ENCODE measurements at regions not wholly inside any gene's neighbourhood (a gene's known extent, or its start where the extent isn't known, plus 50 kb on each side); places are given as distances from the start of the nearest gene placed in this dataset.

DNA sequence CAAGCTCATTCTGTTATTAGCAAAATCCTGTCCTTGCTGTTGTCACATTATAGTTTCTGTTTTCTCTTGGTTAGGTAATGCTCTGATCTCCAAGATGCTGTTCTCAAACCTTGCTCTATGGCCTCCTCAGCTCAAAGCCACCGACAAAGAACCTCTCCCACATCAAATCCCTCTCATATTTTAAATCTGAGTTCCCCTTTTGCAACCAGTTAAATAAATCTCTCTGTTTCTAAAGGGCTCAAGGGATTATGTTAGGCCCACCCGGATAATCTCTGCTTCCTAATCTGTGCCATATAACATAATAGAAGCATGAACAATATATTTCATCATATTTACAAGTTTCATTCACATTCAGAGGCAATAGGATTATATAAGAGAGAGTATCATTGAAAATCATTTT, 286.0 kb downstream of the CYLC2 start:
- BruUV-seq (replicated peaks) = no TSS peak
- CTCF ChIA-PET = no interaction called here
- TF ChIP-seq, protein P1, sequence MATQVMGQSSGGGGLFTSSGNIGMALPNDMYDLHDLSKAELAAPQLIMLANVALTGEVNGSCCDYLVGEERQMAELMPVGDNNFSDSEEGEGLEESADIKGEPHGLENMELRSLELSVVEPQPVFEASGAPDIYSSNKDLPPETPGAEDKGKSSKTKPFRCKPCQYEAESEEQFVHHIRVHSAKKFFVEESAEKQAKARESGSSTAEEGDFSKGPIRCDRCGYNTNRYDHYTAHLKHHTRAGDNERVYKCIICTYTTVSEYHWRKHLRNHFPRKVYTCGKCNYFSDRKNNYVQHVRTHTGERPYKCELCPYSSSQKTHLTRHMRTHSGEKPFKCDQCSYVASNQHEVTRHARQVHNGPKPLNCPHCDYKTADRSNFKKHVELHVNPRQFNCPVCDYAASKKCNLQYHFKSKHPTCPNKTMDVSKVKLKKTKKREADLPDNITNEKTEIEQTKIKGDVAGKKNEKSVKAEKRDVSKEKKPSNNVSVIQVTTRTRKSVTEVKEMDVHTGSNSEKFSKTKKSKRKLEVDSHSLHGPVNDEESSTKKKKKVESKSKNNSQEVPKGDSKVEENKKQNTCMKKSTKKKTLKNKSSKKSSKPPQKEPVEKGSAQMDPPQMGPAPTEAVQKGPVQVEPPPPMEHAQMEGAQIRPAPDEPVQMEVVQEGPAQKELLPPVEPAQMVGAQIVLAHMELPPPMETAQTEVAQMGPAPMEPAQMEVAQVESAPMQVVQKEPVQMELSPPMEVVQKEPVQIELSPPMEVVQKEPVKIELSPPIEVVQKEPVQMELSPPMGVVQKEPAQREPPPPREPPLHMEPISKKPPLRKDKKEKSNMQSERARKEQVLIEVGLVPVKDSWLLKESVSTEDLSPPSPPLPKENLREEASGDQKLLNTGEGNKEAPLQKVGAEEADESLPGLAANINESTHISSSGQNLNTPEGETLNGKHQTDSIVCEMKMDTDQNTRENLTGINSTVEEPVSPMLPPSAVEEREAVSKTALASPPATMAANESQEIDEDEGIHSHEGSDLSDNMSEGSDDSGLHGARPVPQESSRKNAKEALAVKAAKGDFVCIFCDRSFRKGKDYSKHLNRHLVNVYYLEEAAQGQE (IDR thresholded peaks at IDR 0.05; ENCODE audit: insufficient read depth in 1 of 2, low read depth in 2 of 2, low read length in 1 of 2) = no peak
- TF ChIP-seq TCF7L2 (IDR thresholded peaks at IDR 0.05; ENCODE audit: low read depth, low read length) = no peak
- no peak for TF ChIP-seq POLR2AphosphoS5 (IDR thresholded peaks at IDR 0.05; ENCODE audit: low read depth, low read length)
- TF ChIP-seq, protein P2, sequence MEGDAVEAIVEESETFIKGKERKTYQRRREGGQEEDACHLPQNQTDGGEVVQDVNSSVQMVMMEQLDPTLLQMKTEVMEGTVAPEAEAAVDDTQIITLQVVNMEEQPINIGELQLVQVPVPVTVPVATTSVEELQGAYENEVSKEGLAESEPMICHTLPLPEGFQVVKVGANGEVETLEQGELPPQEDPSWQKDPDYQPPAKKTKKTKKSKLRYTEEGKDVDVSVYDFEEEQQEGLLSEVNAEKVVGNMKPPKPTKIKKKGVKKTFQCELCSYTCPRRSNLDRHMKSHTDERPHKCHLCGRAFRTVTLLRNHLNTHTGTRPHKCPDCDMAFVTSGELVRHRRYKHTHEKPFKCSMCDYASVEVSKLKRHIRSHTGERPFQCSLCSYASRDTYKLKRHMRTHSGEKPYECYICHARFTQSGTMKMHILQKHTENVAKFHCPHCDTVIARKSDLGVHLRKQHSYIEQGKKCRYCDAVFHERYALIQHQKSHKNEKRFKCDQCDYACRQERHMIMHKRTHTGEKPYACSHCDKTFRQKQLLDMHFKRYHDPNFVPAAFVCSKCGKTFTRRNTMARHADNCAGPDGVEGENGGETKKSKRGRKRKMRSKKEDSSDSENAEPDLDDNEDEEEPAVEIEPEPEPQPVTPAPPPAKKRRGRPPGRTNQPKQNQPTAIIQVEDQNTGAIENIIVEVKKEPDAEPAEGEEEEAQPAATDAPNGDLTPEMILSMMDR (IDR thresholded peaks at IDR 0.05) = no peak
- TF ChIP-seq SIN3A (IDR thresholded peaks at IDR 0.05; ENCODE audit: borderline replicate concordance, insufficient read depth, low read depth, low read length) = no peak

DNA sequence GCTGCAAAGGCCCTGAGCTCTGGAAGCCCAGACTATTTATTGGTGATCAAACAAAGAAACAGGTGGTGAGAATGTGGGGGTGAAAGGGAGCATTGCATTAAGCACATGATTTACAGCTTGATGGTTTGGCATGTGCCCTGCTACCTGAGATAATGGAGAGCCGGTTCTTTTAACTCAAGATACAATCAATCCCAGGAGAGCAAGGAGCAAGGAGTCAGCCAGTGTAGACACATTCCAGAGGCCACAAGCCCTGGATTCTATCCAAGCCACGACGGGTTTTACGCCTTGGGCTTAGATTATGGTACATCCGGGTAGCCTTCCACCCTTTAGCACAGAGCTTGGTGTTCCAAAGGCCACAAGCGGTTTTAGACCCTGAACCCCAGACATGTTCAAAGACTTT, 292.2 kb downstream of the CYLC2 start:
- H3K9me3 ChIP-seq (ENCODE audit: control insufficient read depth, insufficient read depth, low read depth, low read length) = no peaks in the 10 kb centered on the region
- no TSS peak for BruUV-seq (replicated peaks)
- intact Hi-C loops (cut with micrococcal nuclease; ENCODE audit: unreplicated experiment) (no loop called here), in situ Hi-C loops (cut with HindIII; ENCODE audit: low pct_unique_long_range_greater_than_20kb, low sequenced_read_pairs) (no loop called here)
- ChIA-PET CTCF (no interaction called here), POLR2A (no interaction called here)
- H3K27ac ChIP-seq (ENCODE audit: low read length) = no peak overlapping the region
- DNase-seq (ENCODE audit: low read depth, low spot score) (no peak), ATAC-seq (no peak)
- no peaks in the 10 kb centered on the region for H3K27me3 ChIP-seq (ENCODE audit: control insufficient read depth, insufficient read depth, low read length)
- TF ChIP-seq TCF7L2 (IDR thresholded peaks at IDR 0.05; ENCODE audit: low read depth, low read length) = no peak
- TF ChIP-seq, protein P2 (IDR thresholded peaks at IDR 0.05) = no peak
- TF ChIP-seq, protein P1 (IDR thresholded peaks at IDR 0.05; ENCODE audit: insufficient read depth in 1 of 2, low read depth in 2 of 2, low read length in 1 of 2) = no peak
- TF ChIP-seq SIN3A (IDR thresholded peaks at IDR 0.05; ENCODE audit: borderline replicate concordance, insufficient read depth, low read depth, low read length) = no peak
- no peak for TF ChIP-seq POLR2AphosphoS5 (IDR thresholded peaks at IDR 0.05; ENCODE audit: low read depth, low read length)
- H3K4me3 ChIP-seq (ENCODE audit: low read depth in 2 of 2, low read length in 2 of 2) = no peak overlapping the region
- H3K36me3 ChIP-seq (ENCODE audit: control insufficient read depth, insufficient read depth, low read length) = no peaks in the 10 kb centered on the region
- no peaks in the 10 kb centered on the region for H3K4me1 ChIP-seq (ENCODE audit: control insufficient read depth, insufficient read depth, low read length)

More for the DNA sequence above, 286.0 kb downstream of the CYLC2 start:
- H3K27me3 ChIP-seq (ENCODE audit: control insufficient read depth, insufficient read depth, low read length) = no peaks in the 10 kb centered on the region
- DNase-seq (ENCODE audit: low read depth, low spot score) = no peak
- intact Hi-C loops (cut with micrococcal nuclease; ENCODE audit: unreplicated experiment) = no loop called here
- no peaks in the 10 kb centered on the region for H3K36me3 ChIP-seq (ENCODE audit: control insufficient read depth, insufficient read depth, low read length)
- no peak for ATAC-seq
- H3K4me3 ChIP-seq (ENCODE audit: low read depth in 2 of 2, low read length in 2 of 2) = no peak overlapping the region
- no peaks in the 10 kb centered on the region for H3K9me3 ChIP-seq (ENCODE audit: control insufficient read depth, insufficient read depth, low read depth, low read length)
- no peak overlapping the region for H3K27ac ChIP-seq (ENCODE audit: low read length)
- in situ Hi-C loops (cut with HindIII; ENCODE audit: low pct_unique_long_range_greater_than_20kb, low sequenced_read_pairs) = no loop called here
- H3K4me1 ChIP-seq (ENCODE audit: control insufficient read depth, insufficient read depth, low read length) = no peaks in the 10 kb centered on the region
- POLR2A ChIA-PET = no interaction called here
